Skeletal muscle satellite cell (primary cell): ENCODE measurements at regions not wholly inside any gene's neighbourhood (a gene's known extent, or its start where the extent isn't known, plus 50 kb on each side); places are given as distances from the start of the nearest gene placed in this dataset.
"Not testable (repeated sequence)": the region's sequence is repeated elsewhere in the genome, so short reads cannot be mapped to it uniquely, and the experiment has no call there.

Experiments
- H3K27me3 ChIP-seq: 2 replicates; pipeline ENCODE4 v1.7.0; 2013; ENCODE audit warnings: low read length; ENCODE audit not compliant: control insufficient read depth, insufficient read depth
- H3K36me3 ChIP-seq: 2 replicates; pipeline ENCODE4 v1.7.0; 2013; ENCODE audit warnings: mild to moderate bottlenecking, control low read depth, low read length; ENCODE audit not compliant: insufficient read depth
- H3K4me1 ChIP-seq: 2 replicates; pipeline ENCODE4 v1.7.0; 2013; ENCODE audit warnings: low read length; ENCODE audit not compliant: control insufficient read depth, insufficient read depth
- H3K4me2 ChIP-seq: 2 replicates; pipeline ENCODE4 v1.7.0; 2013; ENCODE audit warnings: mild to moderate bottlenecking, low read length
- H3K4me3 ChIP-seq: 2 replicates; pipeline ENCODE4 v1.7.0; 2013; ENCODE audit warnings: low read length
- H3K9ac ChIP-seq: 2 replicates; pipeline ENCODE4 v1.7.0; 2013; ENCODE audit warnings: mild to moderate bottlenecking, low read depth, low read length, moderate library complexity
- H3K9me3 ChIP-seq: replicated peaks from 2 replicates; pipeline ENCODE4 v1.7.0; 2013; ENCODE audit warnings: mild to moderate bottlenecking, control low read depth, low read length

DNA sequence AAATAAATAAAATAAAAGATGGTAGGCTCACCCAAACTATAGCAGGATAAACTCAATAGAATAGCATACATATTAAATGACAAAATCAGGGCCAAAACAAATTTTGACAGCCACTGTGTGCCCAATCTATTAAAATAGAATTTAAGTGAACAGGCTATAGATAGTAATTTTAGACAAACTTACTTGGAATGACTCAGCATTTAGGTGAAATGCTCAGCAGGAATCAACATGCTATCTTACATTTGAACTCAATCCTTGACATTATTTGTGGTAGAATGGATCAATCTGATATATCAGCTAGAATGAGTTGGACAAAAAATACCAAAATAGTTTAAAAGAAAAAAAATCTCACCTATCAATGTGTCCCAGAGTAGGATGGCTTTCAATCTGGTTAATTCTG lies 578.6 kb downstream of the RFPL4B start:
- Histone ChIP-seq H3K9ac (no peak overlapping the region), H3K4me3 (no peak overlapping the region), H3K36me3 (no peaks in the 10 kb centered on the region), H3K9me3 (peaks cover 7% of the 10 kb centered on the region), H3K27me3 (no peaks in the 10 kb centered on the region), H3K4me2 (no peak overlapping the region), H3K4me1 (no peaks in the 10 kb centered on the region)

GRCh38 chr6:112927641-112928320 lies 580.7 kb downstream of the RFPL4B start:
- Histone ChIP-seq H3K4me3 (no peak overlapping the region), H3K9ac (no peak overlapping the region), H3K27me3 (no peaks in the 10 kb centered on the region), H3K4me1 (no peaks in the 10 kb centered on the region), H3K9me3 (peaks cover 1% of the 10 kb centered on the region), H3K4me2 (no peak overlapping the region), H3K36me3 (no peaks in the 10 kb centered on the region)

DNA sequence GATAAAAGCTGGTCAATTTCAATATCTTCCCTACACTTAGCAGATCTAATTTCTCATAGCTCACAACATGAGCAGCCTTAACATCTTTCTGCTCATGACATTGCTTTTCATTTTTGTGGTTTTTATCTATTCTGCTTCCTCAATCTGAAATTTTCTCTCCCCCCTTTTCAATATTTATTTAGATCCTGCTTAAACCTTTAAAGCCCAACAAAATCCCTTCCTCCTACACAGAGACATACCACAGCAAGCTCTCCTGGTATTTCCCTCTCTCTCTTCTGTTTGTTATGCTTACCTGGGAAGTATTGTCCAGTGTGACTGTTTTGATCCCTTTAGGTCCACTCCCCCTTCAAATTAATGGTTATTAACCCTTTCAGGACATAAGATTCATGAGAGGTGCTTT lies 582.5 kb downstream of the RFPL4B start:
- H3K9me3 ChIP-seq = no peaks in the 10 kb centered on the region
- H3K4me2 ChIP-seq = no peak overlapping the region
- H3K9ac ChIP-seq = no peak overlapping the region
- H3K4me3 ChIP-seq = no peak overlapping the region
- peaks cover 10% of the 10 kb centered on the region for H3K4me1 ChIP-seq
- no peaks in the 10 kb centered on the region for H3K27me3 ChIP-seq
- no peaks in the 10 kb centered on the region for H3K36me3 ChIP-seq

- Histone ChIP-seq H3K4me1 (peaks cover 15% of the 10 kb centered on the region), H3K4me3 (no peak overlapping the region), H3K4me2 (no peak overlapping the region), H3K27me3 (no peaks in the 10 kb centered on the region), H3K9me3 (no peaks in the 10 kb centered on the region), H3K9ac (no peak overlapping the region), H3K36me3 (no peaks in the 10 kb centered on the region)
Measured at GRCh38 chr6:112931832-112932231, 584.7 kb downstream of the RFPL4B start.

- Histone ChIP-seq H3K9ac (no peak overlapping the region), H3K4me2 (no peak overlapping the region), H3K4me3 (no peak overlapping the region), H3K27me3 (no peaks in the 10 kb centered on the region), H3K9me3 (no peaks in the 10 kb centered on the region), H3K4me1 (peaks cover 15% of the 10 kb centered on the region), H3K36me3 (no peaks in the 10 kb centered on the region)
Measured at GRCh38 chr6:112933947-112934346, 586.8 kb downstream of the RFPL4B start.

DNA sequence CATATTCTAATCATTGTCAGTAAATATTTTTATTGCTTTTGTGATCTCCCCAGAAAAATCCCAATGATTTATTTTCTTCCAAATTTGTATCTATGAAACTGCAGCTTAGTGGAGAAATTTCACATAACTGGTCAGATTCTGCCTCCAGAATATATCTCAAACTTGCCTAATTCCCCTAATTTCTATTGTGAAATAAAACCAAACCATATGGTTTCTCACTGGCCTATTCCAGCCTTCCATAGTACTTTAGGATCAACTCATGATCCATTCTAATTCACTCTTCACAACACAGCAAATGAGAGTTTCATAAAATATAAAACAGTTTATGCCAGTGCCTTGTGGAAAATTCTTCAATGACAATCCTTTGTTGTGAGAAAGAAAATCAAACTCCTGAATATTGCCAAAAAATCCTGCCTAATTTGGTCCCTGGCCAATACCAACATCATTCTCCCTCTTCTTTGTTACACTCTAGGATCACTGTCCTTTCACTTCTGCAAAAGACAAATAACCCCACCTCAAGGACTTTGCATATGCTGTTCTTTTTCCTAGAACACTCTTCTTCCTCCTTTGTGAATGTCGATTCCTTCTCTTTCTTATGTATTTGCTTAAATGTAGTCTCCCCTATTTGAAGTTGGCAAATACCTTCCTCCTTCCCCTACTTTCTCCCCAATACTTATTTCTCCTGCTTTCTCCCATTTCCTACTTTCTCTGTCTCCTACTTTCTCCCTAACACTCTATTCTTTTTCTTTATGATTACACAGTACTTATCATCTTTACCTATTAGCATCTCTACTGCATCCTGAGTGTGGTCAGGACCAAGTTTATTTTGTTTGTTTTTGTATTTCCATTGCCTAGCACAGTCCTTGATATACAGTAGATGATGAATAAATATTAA lies 587.5 kb downstream of the RFPL4B start:
- Histone ChIP-seq H3K27me3 (no peaks in the 10 kb centered on the region), H3K4me1 (peaks cover 15% of the 10 kb centered on the region), H3K9me3 (no peaks in the 10 kb centered on the region), H3K36me3 (no peaks in the 10 kb centered on the region), H3K4me2 (no peak overlapping the region), H3K9ac (no peak overlapping the region), H3K4me3 (no peak overlapping the region)

GRCh38 chr6:112935402-112936078 lies 588.4 kb downstream of the RFPL4B start:
- Histone ChIP-seq H3K36me3 (no peaks in the 10 kb centered on the region), H3K9ac (no peak overlapping the region), H3K4me2 (no peak overlapping the region), H3K4me3 (no peak overlapping the region), H3K4me1 (peaks cover 15% of the 10 kb centered on the region), H3K27me3 (no peaks in the 10 kb centered on the region), H3K9me3 (no peaks in the 10 kb centered on the region)

DNA sequence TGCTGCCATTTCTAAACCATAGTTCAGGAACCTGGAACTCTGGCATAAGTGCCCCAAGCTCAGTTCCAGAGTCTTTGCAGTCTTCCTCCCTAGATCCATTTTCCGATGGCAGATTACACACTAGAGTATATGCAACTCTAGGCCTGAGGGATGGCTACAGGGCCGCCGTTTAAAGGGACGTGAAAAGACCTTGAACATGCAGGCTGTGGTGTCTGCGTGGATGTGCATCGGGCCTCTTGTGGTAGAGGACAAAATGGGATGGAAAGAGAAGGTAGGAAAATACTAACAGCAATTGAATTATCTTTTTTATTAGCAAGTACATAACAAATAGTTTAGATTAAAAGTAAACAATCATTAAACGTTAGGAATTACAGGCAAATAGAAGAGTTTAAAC lies 588.9 kb downstream of the RFPL4B start:
- H3K9ac ChIP-seq = no peak overlapping the region
- no peaks in the 10 kb centered on the region for H3K9me3 ChIP-seq
- no peak overlapping the region for H3K4me2 ChIP-seq
- no peaks in the 10 kb centered on the region for H3K36me3 ChIP-seq
- H3K4me1 ChIP-seq = peaks cover 15% of the 10 kb centered on the region
- H3K4me3 ChIP-seq = no peak overlapping the region
- no peaks in the 10 kb centered on the region for H3K27me3 ChIP-seq

DNA sequence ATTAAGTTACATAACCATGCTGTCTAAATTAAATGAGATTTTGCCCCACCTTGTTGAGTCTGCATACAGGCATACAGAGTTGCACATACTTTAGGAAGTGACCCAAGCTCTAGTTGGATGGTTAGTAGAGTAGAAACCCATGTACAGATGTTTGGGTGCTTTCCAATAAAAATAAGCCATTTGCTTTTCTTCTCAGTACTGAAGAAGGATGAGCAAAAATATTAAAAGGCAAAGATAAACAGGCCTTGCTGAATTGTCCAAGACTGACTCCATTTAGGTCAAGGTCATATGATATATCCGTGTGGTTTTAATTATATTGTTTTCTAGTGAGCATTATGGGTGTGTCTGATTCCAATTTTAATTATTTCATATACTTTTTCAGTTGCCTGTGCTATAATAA lies 589.4 kb downstream of the RFPL4B start:
- no peak overlapping the region for H3K4me3 ChIP-seq
- no peaks in the 10 kb centered on the region for H3K27me3 ChIP-seq
- no peaks in the 10 kb centered on the region for H3K9me3 ChIP-seq
- H3K4me2 ChIP-seq = no peak overlapping the region
- peaks cover 15% of the 10 kb centered on the region for H3K4me1 ChIP-seq
- no peak overlapping the region for H3K9ac ChIP-seq
- no peaks in the 10 kb centered on the region for H3K36me3 ChIP-seq

DNA sequence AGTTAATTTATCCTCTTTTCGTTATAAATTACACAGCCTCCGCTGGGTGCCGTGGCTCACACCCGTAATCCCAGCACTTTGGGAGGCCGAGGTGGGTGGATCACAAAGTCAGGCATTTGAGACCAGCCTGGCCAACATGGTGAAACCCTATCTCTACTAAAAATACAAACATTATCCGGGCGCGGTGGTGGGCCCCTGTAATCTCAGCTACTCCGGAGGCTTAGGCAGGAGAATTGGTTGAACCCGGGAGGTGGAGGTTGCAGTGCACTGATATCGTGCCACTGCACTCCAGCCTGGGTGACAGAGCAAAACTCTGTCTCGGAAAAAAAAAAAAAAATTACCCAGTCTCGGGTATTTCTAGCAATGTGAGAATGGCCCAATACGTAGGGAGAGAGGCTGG lies 590.6 kb downstream of the RFPL4B start:
- H3K9ac ChIP-seq, H3K4me2 ChIP-seq, H3K4me3 ChIP-seq, H3K36me3 ChIP-seq, H3K9me3 ChIP-seq, H3K27me3 ChIP-seq: not testable (repeated sequence)
- H3K4me1 ChIP-seq = peaks cover 15% of the 10 kb centered on the region

DNA sequence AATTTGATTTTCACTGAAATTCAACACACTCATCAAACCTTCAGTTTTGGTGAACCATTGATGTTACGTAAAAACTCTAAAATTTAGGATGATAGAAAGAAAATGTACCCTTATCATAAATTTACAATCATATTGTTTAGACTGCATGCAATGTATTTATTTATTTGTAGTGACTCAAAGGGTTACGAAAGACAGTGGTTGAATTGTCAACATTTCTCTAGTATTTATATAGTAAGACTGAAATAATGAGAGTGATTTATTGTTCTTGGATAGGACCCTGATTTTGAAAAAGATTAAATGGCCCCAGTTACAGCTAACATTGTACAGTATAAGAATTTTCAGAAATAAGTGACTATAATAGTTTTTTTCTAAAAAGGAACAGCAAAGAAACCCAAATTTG lies 591.5 kb downstream of the RFPL4B start:
- H3K9ac ChIP-seq = no peak overlapping the region
- H3K4me1 ChIP-seq = peaks cover 13% of the 10 kb centered on the region
- H3K4me2 ChIP-seq = no peak overlapping the region
- H3K9me3 ChIP-seq = no peaks in the 10 kb centered on the region
- no peaks in the 10 kb centered on the region for H3K27me3 ChIP-seq
- no peaks in the 10 kb centered on the region for H3K36me3 ChIP-seq
- no peak overlapping the region for H3K4me3 ChIP-seq
